ENCODE measurements at regions not wholly inside any gene's neighbourhood (a gene's known extent, or its start where the extent isn't known, plus 50 kb on each side); places are given as distances from the start of the nearest gene placed in this dataset.
A peak's percentile ranks its signal among the peaks of the same experiment; 100 is the strongest.

GRCh38 chr1:209417761-209418160 lies 165.8 kb upstream of the CAMK1G start:
- DNase-seq: no peak
- WGBS (ENCODE audit: insufficient coverage): 80% methylated on average over 1 of the region's 3 CpGs

DNA sequence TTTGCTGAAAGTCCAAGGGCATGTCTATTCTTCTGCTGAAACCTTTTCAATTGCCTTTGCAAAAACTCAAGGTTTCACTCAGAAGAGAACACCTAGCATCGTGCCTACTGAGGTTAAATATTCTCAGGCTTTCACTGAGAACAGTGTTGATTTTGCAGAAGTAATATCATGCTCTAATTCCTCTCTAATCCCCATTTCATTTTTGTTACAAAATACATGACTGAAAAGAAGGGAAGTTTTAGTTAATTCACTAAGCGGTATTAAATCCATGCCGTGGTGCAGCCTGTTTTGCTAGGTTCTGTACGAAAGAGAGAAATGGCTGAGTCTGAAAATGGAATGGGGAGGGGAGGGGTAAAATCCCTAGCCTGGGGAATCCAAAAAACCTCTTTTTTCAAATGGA lies 163.2 kb upstream of the CAMK1G start:
- Histone ChIP-seq H3K27ac (ENCODE audit: low read length) (no peak overlapping the region), H3K9me3 (replicated peaks; ENCODE audit: control insufficient read depth, low read depth, low read length) (no peaks in the 10 kb centered on the region), H3K36me3 (ENCODE audit: control insufficient read depth, insufficient read depth, low read length) (no peaks in the 10 kb centered on the region), H3K4me3 (ENCODE audit: low read length) (no peak overlapping the region), H3K27me3 (ENCODE audit: control insufficient read depth, insufficient read depth, low read length) (peaks cover 2% of the 10 kb centered on the region), H3K4me1 (ENCODE audit: control insufficient read depth, insufficient read depth, low read length) (peaks cover 2% of the 10 kb centered on the region)
- WGBS (ENCODE audit: insufficient coverage): no CpG with 5 or more reads among the region's 4 CpGs
- DNase-seq: no peak

More at GRCh38 chr1:209417761-209418160, 165.8 kb upstream of the CAMK1G start:
- Histone ChIP-seq H3K36me3 (ENCODE audit: control insufficient read depth, insufficient read depth, low read length) (no peaks in the 10 kb centered on the region), H3K27ac (ENCODE audit: low read length) (no peak overlapping the region), H3K4me3 (ENCODE audit: low read length) (no peak overlapping the region), H3K27me3 (ENCODE audit: control insufficient read depth, insufficient read depth, low read length) (peaks cover 2% of the 10 kb centered on the region), H3K9me3 (replicated peaks; ENCODE audit: control insufficient read depth, low read depth, low read length) (no peaks in the 10 kb centered on the region), H3K4me1 (ENCODE audit: control insufficient read depth, insufficient read depth, low read length) (peaks cover 2% of the 10 kb centered on the region)

GRCh38 chr1:209421186-209421585 lies 162.3 kb upstream of the CAMK1G start:
- no peak overlapping the region for H3K27ac ChIP-seq (ENCODE audit: low read length)
- no peak overlapping the region for H3K4me3 ChIP-seq (ENCODE audit: low read length)
- H3K36me3 ChIP-seq (ENCODE audit: control insufficient read depth, insufficient read depth, low read length): no peaks in the 10 kb centered on the region
- H3K4me1 ChIP-seq (ENCODE audit: control insufficient read depth, insufficient read depth, low read length): peaks cover under 1% of the 10 kb centered on the region
- WGBS (ENCODE audit: insufficient coverage): 52% methylated on average over 3 of the region's 4 CpGs
- DNase-seq: no peak
- H3K27me3 ChIP-seq (ENCODE audit: control insufficient read depth, insufficient read depth, low read length): peaks cover under 1% of the 10 kb centered on the region
- H3K9me3 ChIP-seq (replicated peaks; ENCODE audit: control insufficient read depth, low read depth, low read length): no peaks in the 10 kb centered on the region

DNA sequence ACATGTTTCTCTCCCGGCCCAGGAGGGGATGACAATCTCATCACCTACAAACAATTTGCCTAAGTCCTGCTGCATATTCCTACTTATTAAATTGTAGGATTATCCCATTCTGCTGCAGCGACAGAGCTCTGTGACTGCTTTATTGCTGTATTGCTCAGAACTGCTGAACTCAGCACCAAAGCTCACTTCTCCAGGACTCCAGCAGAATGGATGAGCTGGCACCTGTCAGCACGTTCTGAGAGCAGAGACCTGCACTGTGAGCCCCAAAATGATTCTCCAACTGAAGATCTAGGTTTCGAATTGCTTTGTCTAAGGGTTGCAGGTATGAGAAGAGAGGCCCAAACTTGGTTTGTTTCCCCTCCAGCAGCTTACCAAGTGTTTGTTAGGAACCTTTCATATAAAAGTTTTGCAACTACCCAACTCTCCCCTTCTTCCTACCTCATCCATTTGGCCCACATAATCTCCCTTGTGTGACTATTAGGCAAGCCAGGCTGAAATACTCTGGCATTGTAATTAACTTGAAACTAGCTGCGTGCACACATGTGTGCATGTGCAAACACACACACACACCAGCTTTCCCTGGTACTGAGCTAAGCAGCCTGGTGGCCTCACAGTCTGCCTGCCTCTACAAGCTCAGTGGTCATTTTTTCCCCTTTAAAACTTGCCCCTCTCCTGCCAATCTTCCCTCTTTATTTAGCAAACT lies 161.4 kb upstream of the CAMK1G start:
- no peak overlapping the region for H3K4me3 ChIP-seq (ENCODE audit: low read length)
- H3K27ac ChIP-seq (ENCODE audit: low read length): no peak overlapping the region
- WGBS (ENCODE audit: insufficient coverage): 46% methylated on average over 2 of the region's 5 CpGs
- no peaks in the 10 kb centered on the region for H3K9me3 ChIP-seq (replicated peaks; ENCODE audit: control insufficient read depth, low read depth, low read length)
- H3K4me1 ChIP-seq (ENCODE audit: control insufficient read depth, insufficient read depth, low read length): no peaks in the 10 kb centered on the region
- peaks cover 2% of the 10 kb centered on the region for H3K27me3 ChIP-seq (ENCODE audit: control insufficient read depth, insufficient read depth, low read length)
- DNase-seq: peak; percentile 30
- no peaks in the 10 kb centered on the region for H3K36me3 ChIP-seq (ENCODE audit: control insufficient read depth, insufficient read depth, low read length)

- no peaks in the 10 kb centered on the region for H3K36me3 ChIP-seq (ENCODE audit: control insufficient read depth, insufficient read depth, low read length)
- no peaks in the 10 kb centered on the region for H3K9me3 ChIP-seq (replicated peaks; ENCODE audit: control insufficient read depth, low read depth, low read length)
- H3K4me3 ChIP-seq (ENCODE audit: low read length): no peak overlapping the region
- peaks cover 5% of the 10 kb centered on the region for H3K27me3 ChIP-seq (ENCODE audit: control insufficient read depth, insufficient read depth, low read length)
- WGBS (ENCODE audit: insufficient coverage): no CpG with 5 or more reads among the region's 5 CpGs
- H3K27ac ChIP-seq (ENCODE audit: low read length): no peak overlapping the region
- DNase-seq: no peak
- no peaks in the 10 kb centered on the region for H3K4me1 ChIP-seq (ENCODE audit: control insufficient read depth, insufficient read depth, low read length)
Measured at GRCh38 chr1:209425959-209426358, 157.6 kb upstream of the CAMK1G start.

- Histone ChIP-seq H3K9me3 (replicated peaks; ENCODE audit: control insufficient read depth, low read depth, low read length) (no peaks in the 10 kb centered on the region), H3K36me3 (ENCODE audit: control insufficient read depth, insufficient read depth, low read length) (no peaks in the 10 kb centered on the region), H3K4me1 (ENCODE audit: control insufficient read depth, insufficient read depth, low read length) (no peaks in the 10 kb centered on the region), H3K4me3 (ENCODE audit: low read length) (no peak overlapping the region), H3K27ac (ENCODE audit: low read length) (no peak overlapping the region), H3K27me3 (ENCODE audit: control insufficient read depth, insufficient read depth, low read length) (peaks cover 11% of the 10 kb centered on the region)
- WGBS (ENCODE audit: insufficient coverage): 90% methylated on average over 4 of the region's 7 CpGs
- no peak for DNase-seq
Measured at GRCh38 chr1:209427277-209427676, 156.2 kb upstream of the CAMK1G start.

DNA sequence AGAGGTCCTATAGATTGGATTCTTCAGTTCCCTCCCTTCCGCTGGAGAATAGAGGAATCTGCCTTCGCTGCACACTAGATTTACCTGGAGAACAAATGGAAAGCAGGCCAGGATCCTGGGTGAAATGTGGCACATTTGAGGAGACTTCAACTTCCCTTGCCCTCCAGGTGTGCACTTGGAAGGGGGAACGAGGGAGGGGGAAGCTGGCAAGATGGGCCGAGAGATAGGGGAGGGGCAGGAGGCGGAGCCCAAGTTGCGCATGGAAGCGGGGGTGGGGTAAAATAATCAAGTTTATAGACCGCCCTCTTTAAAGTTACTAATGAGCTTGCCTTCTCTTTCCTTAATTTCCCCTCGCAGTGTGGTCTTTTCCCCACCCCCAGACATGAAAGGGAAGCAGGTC lies 155.7 kb upstream of the CAMK1G start:
- Histone ChIP-seq H3K27me3 (ENCODE audit: control insufficient read depth, insufficient read depth, low read length) (peaks cover 11% of the 10 kb centered on the region), H3K36me3 (ENCODE audit: control insufficient read depth, insufficient read depth, low read length) (no peaks in the 10 kb centered on the region), H3K4me1 (ENCODE audit: control insufficient read depth, insufficient read depth, low read length) (no peaks in the 10 kb centered on the region), H3K27ac (ENCODE audit: low read length) (no peak overlapping the region), H3K4me3 (ENCODE audit: low read length) (no peak overlapping the region), H3K9me3 (replicated peaks; ENCODE audit: control insufficient read depth, low read depth, low read length) (no peaks in the 10 kb centered on the region)
- 60% methylated on average over 2 of the region's 9 CpGs for WGBS (ENCODE audit: insufficient coverage)
- DNase-seq: no peak

- 58% methylated on average over 8 of the region's 10 CpGs for WGBS (ENCODE audit: insufficient coverage)
- no peaks in the 10 kb centered on the region for H3K36me3 ChIP-seq (ENCODE audit: control insufficient read depth, insufficient read depth, low read length)
- no peaks in the 10 kb centered on the region for H3K4me1 ChIP-seq (ENCODE audit: control insufficient read depth, insufficient read depth, low read length)
- no peaks in the 10 kb centered on the region for H3K9me3 ChIP-seq (replicated peaks; ENCODE audit: control insufficient read depth, low read depth, low read length)
- DNase-seq: no peak
- H3K27ac ChIP-seq (ENCODE audit: low read length): no peak overlapping the region
- peaks cover 14% of the 10 kb centered on the region for H3K27me3 ChIP-seq (ENCODE audit: control insufficient read depth, insufficient read depth, low read length)
- H3K4me3 ChIP-seq (ENCODE audit: low read length): no peak overlapping the region
Measured at GRCh38 chr1:209428241-209428921, 155.1 kb upstream of the CAMK1G start.

GRCh38 chr1:209429611-209430010 lies 153.9 kb upstream of the CAMK1G start:
- no peaks in the 10 kb centered on the region for H3K9me3 ChIP-seq (replicated peaks; ENCODE audit: control insufficient read depth, low read depth, low read length)
- no peaks in the 10 kb centered on the region for H3K36me3 ChIP-seq (ENCODE audit: control insufficient read depth, insufficient read depth, low read length)
- H3K4me3 ChIP-seq (ENCODE audit: low read length): no peak overlapping the region
- DNase-seq: no peak
- peaks cover 17% of the 10 kb centered on the region for H3K27me3 ChIP-seq (ENCODE audit: control insufficient read depth, insufficient read depth, low read length)
- H3K27ac ChIP-seq (ENCODE audit: low read length): no peak overlapping the region
- no peaks in the 10 kb centered on the region for H3K4me1 ChIP-seq (ENCODE audit: control insufficient read depth, insufficient read depth, low read length)

DNA sequence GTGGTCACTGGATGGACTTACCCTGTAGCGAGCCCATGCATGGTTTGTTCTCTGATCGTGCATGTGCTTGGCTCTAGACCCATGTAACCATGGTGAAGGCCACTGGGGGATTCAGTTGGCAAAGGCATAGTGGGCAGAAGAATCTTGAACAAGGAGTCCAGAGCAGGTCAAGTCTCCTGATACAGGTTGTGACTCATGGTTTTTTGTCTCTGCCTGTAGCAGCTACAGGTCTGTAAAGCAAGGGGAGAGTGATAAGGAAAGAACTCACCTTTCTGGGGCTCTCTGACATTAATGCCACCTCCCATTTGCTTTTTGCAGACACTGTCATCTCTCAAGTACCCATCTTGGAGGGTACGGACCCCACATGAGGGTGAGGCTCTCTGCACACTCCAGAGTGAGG lies 153.4 kb upstream of the CAMK1G start:
- H3K4me1 ChIP-seq (ENCODE audit: control insufficient read depth, insufficient read depth, low read length): no peaks in the 10 kb centered on the region
- no peaks in the 10 kb centered on the region for H3K9me3 ChIP-seq (replicated peaks; ENCODE audit: control insufficient read depth, low read depth, low read length)
- H3K27ac ChIP-seq (ENCODE audit: low read length): no peak overlapping the region
- 64% methylated on average over 3 of the region's 3 CpGs for WGBS (ENCODE audit: insufficient coverage)
- H3K27me3 ChIP-seq (ENCODE audit: control insufficient read depth, insufficient read depth, low read length): peaks cover 17% of the 10 kb centered on the region
- DNase-seq: no peak
- no peaks in the 10 kb centered on the region for H3K36me3 ChIP-seq (ENCODE audit: control insufficient read depth, insufficient read depth, low read length)
- no peak overlapping the region for H3K4me3 ChIP-seq (ENCODE audit: low read length)
